Middle frontal gyrus (tissue), 1 donor: ENCODE measurements at regions not wholly inside any gene's neighbourhood (a gene's known extent, or its start where the extent isn't known, plus 50 kb on each side); places are given as distances from the start of the nearest gene placed in this dataset.
"Not testable (repeated sequence)": the region's sequence is repeated elsewhere in the genome, so short reads cannot be mapped to it uniquely, and the experiment has no call there.

ENCODE experiments used
- DNase-seq: peaks from one replicate; pipeline ENCODE4 v3.0.0-alpha.2; 2015; ENCODE audit warnings: low spot score; ENCODE audit errors: extremely low spot score

DNA sequence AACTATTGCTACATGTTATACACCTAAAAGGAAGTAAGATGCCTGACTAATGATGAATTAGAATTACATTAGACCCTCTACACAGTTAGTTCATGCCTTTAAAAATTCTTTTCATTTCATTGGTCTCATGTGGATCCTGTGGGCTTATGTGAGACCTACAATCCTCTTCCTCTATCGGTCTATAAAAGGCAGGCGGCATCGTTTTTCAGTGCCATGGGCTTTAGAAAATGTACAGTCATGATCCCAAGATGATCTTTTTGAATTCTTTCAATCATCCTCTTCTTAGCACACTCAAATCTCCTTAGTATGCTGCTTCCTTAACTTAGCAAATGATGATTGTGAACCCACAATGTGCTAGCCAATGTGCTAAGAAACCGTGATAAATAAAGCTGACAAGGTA is 193.9 kb downstream of the ZNF608 start:
- DNase-seq, result no peak

GRCh38 chr5:124551939-124552279 is 194.5 kb downstream of the ZNF608 start:
- DNase-seq, result no peak

- no peak for DNase-seq
Observed at GRCh38 chr5:124550731-124551130, 195.7 kb downstream of the ZNF608 start.

- DNase-seq, result no peak
Observed at GRCh38 chr5:124549891-124550436, 196.5 kb downstream of the ZNF608 start.

- DNase-seq, result no peak
Observed at GRCh38 chr5:124546643-124547042, 199.8 kb downstream of the ZNF608 start.

DNA sequence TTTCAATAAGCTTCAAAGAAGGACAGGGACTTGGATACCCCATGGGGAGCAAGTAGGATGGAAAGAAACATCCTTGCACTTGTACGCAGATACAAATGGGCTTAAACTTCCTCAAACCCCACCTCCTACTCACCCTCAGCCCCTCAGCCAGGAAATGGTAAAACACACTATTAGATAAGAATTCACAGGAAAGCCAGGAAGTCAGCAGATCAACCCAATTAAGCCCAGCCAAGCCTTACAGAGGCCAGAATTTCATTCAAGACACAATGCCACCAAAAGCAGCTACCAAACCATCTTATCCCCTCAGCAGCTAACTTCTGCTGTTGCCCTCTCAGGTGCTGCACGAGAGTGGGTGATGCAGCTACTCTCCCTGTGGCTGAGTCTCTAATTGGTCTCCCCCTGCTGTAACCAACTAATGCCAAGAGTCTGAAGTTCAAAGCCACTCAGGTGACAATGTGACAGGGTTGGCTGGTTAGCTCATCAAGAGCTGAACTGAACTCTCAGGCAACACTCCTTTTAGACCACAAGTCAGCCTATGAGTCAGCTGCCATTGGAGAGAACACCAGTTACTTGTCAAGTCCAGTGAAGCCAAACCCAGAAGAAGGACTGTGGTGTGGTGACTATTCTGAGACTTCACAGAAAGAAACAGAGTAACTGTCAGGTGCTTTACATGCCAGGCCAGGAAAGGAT is 201.9 kb downstream of the ZNF608 start:
- DNase-seq, result no peak

DNA sequence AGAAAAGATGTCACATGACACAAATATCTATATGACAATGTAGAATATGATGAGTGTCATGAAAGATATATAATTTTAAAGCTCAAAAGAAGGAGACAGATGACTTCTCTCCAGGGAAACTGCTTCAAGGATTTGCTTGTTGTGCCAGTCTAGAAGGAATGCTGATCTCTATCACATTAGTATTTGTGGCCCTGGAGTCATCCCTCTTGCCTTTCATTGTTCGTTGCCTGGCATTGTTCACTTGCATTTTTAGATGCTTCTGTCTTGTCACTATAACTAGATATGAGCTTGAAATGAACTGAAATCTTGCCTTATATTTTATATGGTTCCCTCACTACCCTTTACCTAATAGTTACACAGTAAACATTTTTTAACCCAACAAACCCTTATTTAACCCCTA is 207.5 kb downstream of the ZNF608 start:
- no peak for DNase-seq

GRCh38 chr5:124538191-124538590 is 208.2 kb downstream of the ZNF608 start:
- no peak for DNase-seq

DNA sequence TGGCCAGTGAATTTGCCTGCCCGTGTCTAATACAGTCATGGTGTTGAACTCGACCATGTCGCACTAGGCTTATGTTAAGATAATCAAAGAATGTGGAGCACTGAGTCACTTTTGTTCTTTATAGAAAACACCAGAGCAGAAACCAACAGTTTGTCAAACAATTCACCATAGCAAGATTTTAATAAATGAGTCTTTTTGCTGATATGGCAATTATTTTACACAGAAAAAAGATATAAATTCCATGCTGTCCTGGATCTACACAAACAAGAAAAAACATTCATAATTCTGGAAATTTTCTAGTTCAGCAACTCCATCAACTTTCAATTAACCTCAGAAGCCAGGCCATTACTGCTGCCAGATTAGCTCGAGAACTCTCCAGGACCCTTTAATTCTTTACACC is 208.9 kb downstream of the ZNF608 start:
- no peak for DNase-seq

GRCh38 chr5:124537107-124537506 is 209.3 kb downstream of the ZNF608 start:
- no peak for DNase-seq

- DNase-seq, result no peak
Observed at GRCh38 chr5:124536333-124536732, 210.1 kb downstream of the ZNF608 start.

GRCh38 chr5:124530916-124531315 is 215.5 kb downstream of the ZNF608 start:
- DNase-seq, result no peak

DNA sequence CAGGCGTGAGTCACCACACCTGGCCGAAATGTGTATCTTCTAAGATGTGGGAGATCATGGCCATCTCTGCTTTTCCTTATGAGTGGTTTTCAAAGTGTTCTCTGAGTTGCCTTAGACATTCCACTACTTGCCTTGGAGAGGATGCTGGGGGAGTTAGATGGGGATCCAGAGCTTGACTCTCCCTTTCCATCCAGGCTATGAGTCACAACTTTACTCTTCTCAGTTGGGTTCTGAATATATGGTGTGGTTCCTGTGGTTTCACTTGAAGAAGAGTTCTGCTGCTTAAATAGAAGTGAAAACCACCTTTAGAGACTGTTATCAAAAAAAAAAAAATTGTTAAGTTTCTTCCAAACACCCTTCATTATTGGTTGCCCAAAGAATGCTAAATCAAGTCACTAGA is 217.6 kb downstream of the ZNF608 start:
- no peak for DNase-seq

GRCh38 chr5:124527220-124527991 is 219.0 kb downstream of the ZNF608 start:
- DNase-seq, result no peak

- not testable (repeated sequence) for DNase-seq
Observed at GRCh38 chr5:124526079-124526478, 220.4 kb downstream of the ZNF608 start.

DNA sequence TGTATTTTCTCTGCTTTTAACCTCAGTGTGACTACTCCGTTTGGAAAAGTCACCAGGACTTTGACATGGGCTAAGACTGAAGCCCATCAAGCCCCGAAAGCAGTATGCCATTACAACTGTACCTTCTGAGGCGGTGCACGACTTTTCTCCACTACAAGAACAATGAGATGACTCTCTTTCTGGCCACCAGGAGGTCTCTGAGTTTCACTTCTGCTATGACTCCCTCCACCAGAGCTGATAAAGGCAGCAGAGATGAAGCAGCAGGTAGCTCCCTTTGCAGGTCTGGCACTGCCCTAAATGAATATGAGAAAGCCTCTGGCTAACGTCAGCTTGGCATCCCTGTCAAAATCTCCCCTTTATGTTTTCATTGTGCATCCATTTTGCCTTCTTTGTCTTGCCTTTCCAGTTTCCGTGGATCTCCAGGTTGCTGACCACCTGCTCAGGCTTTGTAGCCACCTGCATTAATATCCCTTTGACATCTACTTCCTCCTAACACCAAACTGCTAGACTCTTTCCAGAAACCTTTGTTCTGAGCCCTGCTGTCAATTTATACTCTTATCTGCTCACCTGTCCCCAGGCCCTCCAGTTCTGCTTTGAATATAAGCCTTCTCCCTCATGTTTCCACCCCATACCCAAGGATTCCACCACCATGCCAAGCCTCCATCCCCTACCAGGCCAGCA is 221.7 kb downstream of the ZNF608 start:
- no peak for DNase-seq

DNA sequence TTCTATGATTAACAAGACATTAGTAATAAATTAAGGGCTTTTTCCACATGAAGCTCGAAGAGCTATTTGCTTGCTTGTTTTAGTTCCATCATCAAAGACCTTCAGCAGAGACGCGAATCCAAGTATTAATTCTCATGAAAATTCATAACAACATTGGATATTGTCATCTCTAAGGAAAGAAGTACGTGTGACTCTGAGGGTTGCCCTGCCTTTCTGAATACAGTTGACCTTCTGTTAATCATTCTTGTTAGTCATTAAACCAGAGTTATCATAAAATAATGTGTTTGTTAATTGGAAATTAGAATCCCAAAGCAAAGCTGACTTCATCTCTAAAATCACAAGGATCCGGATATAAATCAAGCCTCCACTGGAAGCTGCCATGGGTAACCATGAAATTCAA is 222.5 kb downstream of the ZNF608 start:
- no peak for DNase-seq

- no peak for DNase-seq
Observed at GRCh38 chr5:124522992-124523391, 223.4 kb downstream of the ZNF608 start.

DNA sequence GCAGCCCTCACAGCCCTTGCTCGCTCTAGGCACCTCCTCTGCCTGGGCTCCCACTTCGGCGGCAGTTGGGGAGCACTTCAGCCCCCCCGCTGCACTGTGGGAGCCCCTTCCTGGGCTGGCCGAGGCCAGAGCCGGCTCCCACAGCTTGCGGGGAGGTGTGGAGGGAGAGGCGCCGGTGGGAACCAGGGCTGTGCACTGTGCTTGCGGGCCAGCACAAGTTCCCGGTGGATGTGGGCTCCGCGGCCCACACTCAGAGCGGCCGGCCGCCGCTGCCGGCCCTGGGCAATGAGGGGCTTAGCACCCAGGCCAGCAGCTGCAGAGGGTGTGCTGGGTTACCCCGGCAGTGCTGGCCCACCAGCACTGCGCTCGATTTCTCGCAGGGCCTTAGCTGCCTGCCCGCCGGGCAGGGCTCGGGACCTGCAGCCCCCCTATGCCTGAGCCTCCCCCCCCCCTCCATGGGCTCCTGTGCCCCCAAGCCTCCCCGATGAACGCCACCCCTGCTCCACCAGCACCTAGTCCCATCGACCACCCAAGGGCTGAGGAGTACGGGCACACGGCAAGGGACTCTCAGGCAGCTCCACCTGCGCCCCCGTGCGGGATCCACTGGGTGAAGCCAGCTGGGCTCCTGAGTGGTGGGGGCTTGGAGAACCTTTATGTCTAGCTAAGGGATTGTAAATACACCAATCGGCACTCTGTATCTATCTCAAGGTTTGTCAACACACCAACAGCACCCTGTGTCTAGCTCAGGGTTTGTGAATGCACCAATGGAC is 224.8 kb downstream of the ZNF608 start:
- no peak for DNase-seq

GRCh38 chr5:124519396-124519795 is 227.0 kb downstream of the ZNF608 start:
- no peak for DNase-seq

GRCh38 chr5:124516567-124516966 is 229.9 kb downstream of the ZNF608 start:
- no peak for DNase-seq
